GM12864 (cell line): ENCODE measurements at regions not wholly inside any gene's neighbourhood (a gene's known extent, or its start where the extent isn't known, plus 50 kb on each side); places are given as distances from the start of the nearest gene placed in this dataset.
"Not testable (repeated sequence)": the region's sequence is repeated elsewhere in the genome, so short reads cannot be mapped to it uniquely, and the experiment has no call there.

Source experiments
- DNase-seq: peaks from one replicate; pipeline ENCODE4 v3.0.0-alpha.2; 2011; ENCODE audit warnings: low read depth
- H3K4me3 ChIP-seq: 2 replicates; pipeline ENCODE4 v1.5.1; 2011; ENCODE audit warnings: mild to moderate bottlenecking, low read depth, low read length, control low read depth
- CTCF ChIP-seq: IDR thresholded peaks from 2 replicates; pipeline ENCODE4 v1.5.1; 2011; ENCODE audit warnings: low read depth, mild to moderate bottlenecking, moderate library complexity, low read length, control low read depth, inconsistent platforms; ENCODE audit errors: missing control alignments

GRCh38 chr4:66123831-66124413 lies 453.6 kb upstream of the EPHA5 start:
- no peak for DNase-seq
- no peak for TF ChIP-seq CTCF

GRCh38 chr4:66123190-66123589 lies 452.9 kb upstream of the EPHA5 start:
- no peak for TF ChIP-seq CTCF
- no peak overlapping the region for H3K4me3 ChIP-seq
- no peak for DNase-seq

More at GRCh38 chr4:66123831-66124413, 453.6 kb upstream of the EPHA5 start:
- H3K4me3 ChIP-seq: no peak overlapping the region

- not testable (repeated sequence) for H3K4me3 ChIP-seq, DNase-seq
Observed at GRCh38 chr4:66115231-66115630, 444.9 kb upstream of the EPHA5 start.

- no peak for TF ChIP-seq CTCF
- no peak overlapping the region for H3K4me3 ChIP-seq
- DNase-seq: no peak
Observed at GRCh38 chr4:66108898-66109297, 438.6 kb upstream of the EPHA5 start.

- no peak for TF ChIP-seq CTCF
- no peak for DNase-seq
- no peak overlapping the region for H3K4me3 ChIP-seq
Observed at GRCh38 chr4:66097218-66097617, 426.9 kb upstream of the EPHA5 start.

DNA sequence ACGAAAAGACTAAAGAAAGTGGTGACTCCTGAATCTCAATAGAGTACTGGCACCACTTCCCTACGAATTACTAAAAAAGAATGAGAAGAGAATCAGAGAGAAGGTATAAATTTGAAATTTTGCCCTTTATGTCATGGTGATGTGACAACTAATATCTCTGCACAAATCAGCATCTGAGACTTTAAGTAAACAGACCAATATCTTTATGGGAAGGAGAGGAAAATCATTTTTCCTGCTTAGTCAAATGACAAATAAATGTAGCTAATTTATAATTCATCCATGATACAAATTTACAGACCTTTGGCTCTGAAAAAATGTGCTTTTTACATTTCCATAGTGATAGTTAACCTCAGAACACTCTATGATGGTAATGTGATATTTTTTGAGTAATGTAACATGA lies 424.8 kb upstream of the EPHA5 start:
- DNase-seq: no peak
- no peak overlapping the region for H3K4me3 ChIP-seq
- no peak for TF ChIP-seq CTCF

GRCh38 chr4:66094070-66094469 lies 423.8 kb upstream of the EPHA5 start:
- no peak for DNase-seq
- TF ChIP-seq CTCF: no peak
- no peak overlapping the region for H3K4me3 ChIP-seq
